LNCAP (cell line): ENCODE measurements at regions not wholly inside any gene's neighbourhood (a gene's known extent, or its start where the extent isn't known, plus 50 kb on each side); places are given as distances from the start of the nearest gene placed in this dataset.

Source experiments
- CTCF ChIP-seq: fragments of 450-650 bp; IDR thresholded peaks from 2 replicates; pipeline ENCODE4 v1.5.1; 2017; ENCODE audit warnings: mild to moderate bottlenecking

DNA sequence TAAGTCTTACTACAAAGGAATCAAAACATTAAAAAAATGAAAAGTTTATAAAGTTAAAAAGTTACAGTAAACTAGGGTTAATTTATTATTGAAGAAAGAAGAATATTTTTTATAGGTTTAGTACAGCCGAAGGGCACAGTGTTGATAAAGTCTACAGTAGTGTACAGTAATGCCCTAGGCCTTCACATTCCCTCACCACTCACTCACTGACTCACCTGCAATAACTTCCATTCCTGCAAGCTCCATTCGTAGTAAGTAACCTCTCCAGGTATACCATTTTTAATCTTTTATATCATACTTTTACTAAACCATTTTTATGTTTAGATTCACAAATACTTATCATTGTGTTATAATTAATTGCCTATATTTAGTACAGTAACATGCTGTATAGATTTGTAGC, 307.5 kb upstream of the FAM241A start:
- no peak for TF ChIP-seq CTCF

DNA sequence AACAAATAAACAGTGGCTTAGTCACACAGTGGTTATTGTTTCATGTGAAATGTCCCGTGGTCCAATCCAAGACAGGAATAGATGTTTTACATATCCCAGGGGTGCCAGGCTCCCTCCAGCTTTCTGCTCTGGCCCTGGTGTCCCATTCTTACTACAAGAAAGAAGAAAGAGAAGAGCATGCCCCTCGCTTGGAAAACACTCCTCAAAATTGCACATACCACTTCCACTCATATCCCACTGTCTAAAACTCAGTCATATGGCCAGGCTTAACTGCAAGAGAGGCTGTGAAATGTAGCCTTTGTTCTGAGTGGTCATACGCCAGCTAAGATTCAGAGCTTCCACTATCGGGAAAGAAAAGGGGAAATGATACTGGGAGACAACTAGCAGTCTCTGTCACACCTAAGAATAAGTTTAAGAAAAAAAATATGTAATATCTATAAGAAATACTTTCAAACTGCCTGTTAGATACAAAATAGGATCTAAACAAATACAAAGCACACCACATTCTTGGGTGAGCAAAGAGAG, 306.8 kb upstream of the FAM241A start:
- no peak for TF ChIP-seq CTCF

GRCh38 chr4:111839141-111839540, 306.1 kb upstream of the FAM241A start:
- TF ChIP-seq CTCF, result no peak

GRCh38 chr4:111842336-111842735, 302.9 kb upstream of the FAM241A start:
- no peak for TF ChIP-seq CTCF

DNA sequence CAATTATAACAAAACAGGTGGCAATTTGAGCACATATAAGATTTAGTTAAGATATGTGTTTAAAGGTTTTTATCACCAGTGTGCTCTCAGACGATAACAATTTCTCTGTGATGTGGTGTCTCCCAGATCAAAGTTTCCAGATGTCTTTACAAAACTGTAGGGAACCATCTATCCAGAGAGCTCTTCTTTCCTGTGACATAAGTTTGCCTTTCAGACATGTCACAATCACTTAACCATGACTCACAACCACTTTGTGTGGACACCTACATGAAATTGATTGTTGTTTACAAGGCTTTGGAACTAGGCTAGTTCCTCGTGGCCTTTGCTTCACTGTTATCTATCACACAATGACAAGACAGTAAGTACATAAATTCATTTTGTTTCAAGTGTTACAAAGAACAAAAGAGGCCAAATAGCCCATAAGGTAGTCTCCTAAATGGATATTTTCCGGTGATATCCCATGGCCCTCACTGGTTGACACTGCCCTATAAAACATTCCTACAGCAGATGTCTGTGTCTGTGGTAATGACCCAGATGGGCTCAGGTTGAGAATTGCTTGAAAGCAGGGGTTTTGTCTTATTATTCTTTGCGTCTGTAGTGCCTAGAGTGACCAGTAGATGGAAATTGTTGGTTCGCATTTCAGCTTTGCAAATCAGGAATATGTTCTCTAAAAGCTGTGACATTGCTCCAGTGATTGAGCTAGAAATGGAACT, 297.8 kb upstream of the FAM241A start:
- peak; percentile 22; the same call in 1 of the 2 replicates for TF ChIP-seq CTCF

- no peak for TF ChIP-seq CTCF
These were observed 295.4 kb upstream of the FAM241A start for GRCh38 chr4:111849746-111850284.

GRCh38 chr4:111854494-111855087, 290.7 kb upstream of the FAM241A start:
- peak; percentile 60 for TF ChIP-seq CTCF
